K562 (cell line): ENCODE measurements at regions not wholly inside any gene's neighbourhood (a gene's known extent, or its start where the extent isn't known, plus 50 kb on each side); places are given as distances from the start of the nearest gene placed in this dataset.

Experiments used
- ATAC-seq: fragments of 200-7000 bp; cut with Tn5 transposase; 3 replicates; pipeline ENCODE4 v1.9.1; 2020; ENCODE audit warnings: moderate library complexity
- BruUV-seq: library from RNA; stranded (reverse); fragments of 400-500 nt; replicated peaks from 2 replicates; lab custom pipeline; 2021; lab: Mats Ljungman, UMichigan
- CTCF ChIA-PET: fragments of 300-600 bp; formaldehyde crosslinking; extraction: SDS; loops from one replicate; lab custom pipeline; 2021; ENCODE audit warnings: low intra/inter-chr PET ratio; lab: Yijun Ruan, JAX
- POLR2A ChIA-PET: fragments of 300-600, 350-650 bp; sonication (Branson Sonifier 250); formaldehyde crosslinking; extraction: SDS; loops from one replicate; lab custom pipeline; 2021; ENCODE audit warnings: antibody characterized with exemption, inconsistent platforms; lab: Yijun Ruan, JAX
- DNase-seq, 4 experiments: peaks; one replicate each; pipeline versions ENCODE4 v3.0.0 to v3.0.0-alpha.2; 2011 to 2018; ENCODE audit warnings: low spot score in 3 of 4, mixed read lengths in 3 of 4; ENCODE audit errors: extremely low read depth in 1 of 4
- FAIRE-seq: peaks from 2 replicates; lab custom pipeline; 2011; peaks lifted over from hg19 to GRCh38; lab: Jason Lieb, UNC
- H2AFZ ChIP-seq: 2 replicates; pipeline ENCODE4 v1.6.0; 2011; ENCODE audit warnings: low read depth, low read length, control low read depth, inconsistent platforms
- H3K27ac ChIP-seq: fragments of 200-600 bp; 3 replicates; pipeline ENCODE4 v1.8.0; 2011; ENCODE audit warnings: low read depth, mild to moderate bottlenecking, control low read depth, inconsistent platforms, low read length, moderate library complexity, mixed read lengths; ENCODE audit errors: extremely low read depth
- H3K27me3 ChIP-seq, 2 experiments: fragments of 300-600 bp in 1 of 2; 2 replicates in 1 of 2; 3 replicates in 1 of 2; pipeline versions ENCODE4 v1.6.0 to v1.8.0; 2011; ENCODE audit warnings: inconsistent platforms in 2 of 2, low read length in 2 of 2, mild to moderate bottlenecking in 1 of 2, mixed read lengths in 1 of 2, moderate library complexity in 1 of 2; ENCODE audit not compliant: control insufficient read depth in 2 of 2, insufficient read depth in 2 of 2
- H3K36me3 ChIP-seq: fragments of 300-600 bp; 3 replicates; pipeline ENCODE4 v1.8.0; 2011; ENCODE audit warnings: mild to moderate bottlenecking, low read length, inconsistent platforms; ENCODE audit not compliant: control insufficient read depth, insufficient read depth
- H3K4me1 ChIP-seq, 2 experiments: fragments of 200-600 bp in 1 of 2; replicated peaks in 1 of 2; 2 replicates in 1 of 2; 3 replicates in 1 of 2; pipeline versions ENCODE4 v1.5.1 to v1.8.0; 2011; ENCODE audit warnings: inconsistent platforms in 2 of 2, low read length in 2 of 2, mild to moderate bottlenecking in 1 of 2, mixed read lengths in 1 of 2, moderate library complexity in 1 of 2; ENCODE audit not compliant: control insufficient read depth in 2 of 2, insufficient read depth in 2 of 2
- H3K4me2 ChIP-seq: 2 replicates; pipeline ENCODE4 v1.6.1; 2011; ENCODE audit warnings: low read length, control low read depth, inconsistent platforms, mixed read lengths; ENCODE audit not compliant: insufficient read depth
- H3K4me3 ChIP-seq: fragments of 200-600 bp; sonication (generic), shearing (Covaris generic); 2 replicates; pipeline ENCODE4 v1.5.1; 2016; ENCODE audit warnings: control low read depth, inconsistent platforms
- H3K79me2 ChIP-seq: fragments of 200-600 bp; 3 replicates; pipeline ENCODE4 v1.8.0; 2011; ENCODE audit warnings: low read length, inconsistent platforms; ENCODE audit not compliant: control insufficient read depth, insufficient read depth
- H3K9ac ChIP-seq, 2 experiments: 2 replicates each; pipeline versions ENCODE4 v1.6.0 to v1.6.1; 2011; ENCODE audit warnings: low read depth in 2 of 2, low read length in 2 of 2, control low read depth in 1 of 2, inconsistent platforms in 1 of 2, mild to moderate bottlenecking in 1 of 2, mixed read lengths in 1 of 2; ENCODE audit not compliant: insufficient read depth in 1 of 2
- H3K9me1 ChIP-seq: one replicate; pipeline ENCODE4 v1.6.0; 2011; ENCODE audit warnings: inconsistent platforms, mild to moderate bottlenecking, low read length, moderate library complexity; ENCODE audit not compliant: control insufficient read depth, insufficient read depth
- H3K9me3 ChIP-seq: replicated peaks from 2 replicates; pipeline ENCODE4 v1.5.1; 2011; ENCODE audit warnings: low read depth, low read length, inconsistent platforms; ENCODE audit not compliant: control insufficient read depth, insufficient read depth
- H4K20me1 ChIP-seq: replicated peaks from 2 replicates; pipeline ENCODE4 v1.6.1; 2011; ENCODE audit warnings: low read length, inconsistent platforms, mixed read lengths; ENCODE audit not compliant: control insufficient read depth, insufficient read depth
- CCNT2 ChIP-seq: IDR thresholded peaks from 2 replicates; pipeline ENCODE4 v1.6.1; 2011; ENCODE audit warnings: borderline replicate concordance, low read depth, mild to moderate bottlenecking, moderate library complexity, mixed read lengths, low read length; ENCODE audit not compliant: insufficient read length; ENCODE audit errors: extremely low read depth
- CHD1 ChIP-seq: fragments of 200-600 bp; sonication (generic); IDR thresholded peaks from one replicate; pipeline ENCODE4 v1.6.1; 2012; ENCODE audit warnings: mild to moderate bottlenecking, moderate library complexity, low read length, inconsistent platforms
- DDX20 ChIP-seq: fragments of 450-650 bp; IDR thresholded peaks from 2 replicates; pipeline ENCODE4 v1.6.1; 2016; ENCODE audit warnings: missing genetic modification characterization, low read depth, mild to moderate bottlenecking, missing compliant biosample characterization, moderate library complexity
- E2F1 ChIP-seq: sonication (generic); formaldehyde crosslinking; IDR thresholded peaks from 2 replicates; pipeline ENCODE4 v1.8.1; 2023; ENCODE audit warnings: mild to moderate bottlenecking, missing genetic modification reagents, moderate library complexity
- FOSL1 ChIP-seq: fragments of 200-800 bp; sonication (Bioruptor generic); conservative IDR thresholded peaks from 2 replicates; pipeline ENCODE4 v1.6.1; 2016; ENCODE audit warnings: missing genetic modification characterization, missing compliant biosample characterization
- GATA2 ChIP-seq: sonication (generic); formaldehyde crosslinking; IDR thresholded peaks from 2 replicates; pipeline ENCODE4 v1.4.0; 2020; ENCODE audit warnings: mild to moderate bottlenecking, missing genetic modification reagents
- HMG20A ChIP-seq: fragments of 450-650 bp; formaldehyde crosslinking; conservative IDR thresholded peaks from 2 replicates; pipeline ENCODE4 v1.4.0; 2020; ENCODE audit warnings: mild to moderate bottlenecking, mixed read lengths
- KDM1A ChIP-seq, 2 experiments: fragments of 450-650 bp; IDR thresholded peaks; 2 replicates each; pipeline ENCODE4 v1.6.1; 2016; ENCODE audit warnings: mild to moderate bottlenecking in 2 of 2
- MAFF ChIP-seq: IDR thresholded peaks from 2 replicates; pipeline ENCODE4 v1.6.1; 2012; ENCODE audit warnings: low read length, improper control_type of control experiment
- MNT ChIP-seq, 2 experiments: fragments of 450-650 bp; conservative IDR thresholded peaks; 2 replicates each; pipeline ENCODE4 v1.6.1; 2017; ENCODE audit warnings: mild to moderate bottlenecking in 2 of 2, moderate library complexity in 2 of 2
- NCOA4 ChIP-seq: fragments of 450-650 bp; IDR thresholded peaks from 2 replicates; pipeline ENCODE4 v1.6.1; 2018; ENCODE audit warnings: mild to moderate bottlenecking; ENCODE audit not compliant: partially characterized antibody
- NELFE ChIP-seq: IDR thresholded peaks from 2 replicates; pipeline ENCODE4 v1.6.1; 2011; ENCODE audit warnings: mild to moderate bottlenecking; ENCODE audit not compliant: insufficient read depth, insufficient read length
- NFXL1 ChIP-seq: fragments of 450-650 bp; formaldehyde crosslinking; IDR thresholded peaks from 2 replicates; pipeline ENCODE4 v1.4.0; 2021; ENCODE audit warnings: mild to moderate bottlenecking
- NFYB ChIP-seq: IDR thresholded peaks from 2 replicates; pipeline ENCODE4 v1.6.1; 2011; ENCODE audit warnings: mild to moderate bottlenecking, moderate library complexity; ENCODE audit not compliant: insufficient read length; ENCODE audit errors: extremely low read depth
- PHF20 ChIP-seq: fragments of 450-650 bp; IDR thresholded peaks from 2 replicates; pipeline ENCODE4 v1.6.1; 2018; ENCODE audit not compliant: partially characterized antibody
- PURB ChIP-seq: sonication (generic); formaldehyde crosslinking; IDR thresholded peaks from 2 replicates; pipeline ENCODE4 v1.9.0; 2021; ENCODE audit warnings: low read depth, mild to moderate bottlenecking, missing genetic modification reagents
- SIN3B ChIP-seq: fragments of 450-650 bp; IDR thresholded peaks from 2 replicates; pipeline ENCODE4 v1.6.1; 2017; ENCODE audit warnings: low read depth, mild to moderate bottlenecking, moderate library complexity
- ZNF212 ChIP-seq: fragments of 450-650 bp; formaldehyde crosslinking; IDR thresholded peaks from 2 replicates; pipeline ENCODE4 v1.4.0; 2020; ENCODE audit warnings: mild to moderate bottlenecking
- ZNF3 ChIP-seq: fragments of 250-450 bp; sonication (Bioruptor Pico); IDR thresholded peaks from 2 replicates; pipeline ENCODE4 v1.5.0; 2021; ENCODE audit warnings: mild to moderate bottlenecking, moderate library complexity
- WGBS: fragments of 100-300 bp; shearing (Covaris generic); methylation state at CpG from one replicate; pipeline ENCODE4 v1.1.6; 2016; ENCODE audit warnings: low coverage, mixed read lengths; ENCODE audit not compliant: insufficient coverage; ENCODE audit errors: missing lambda C conversion rate; 5-methylcytosine and 5-hydroxymethylcytosine counted together
- in situ Hi-C: fragments of 300-500 bp; cut with MboI; formaldehyde crosslinking; loops from 4 replicates; pipeline ENCODE4 v1.15.0; 2018; ENCODE audit warnings: inconsistent platforms, mixed read lengths
- intact Hi-C: fragments of 100-400 bp; cut with micrococcal nuclease; formaldehyde crosslinking; loops from 2 replicates; pipeline ENCODE4 v1.14.2; 2022

- TF ChIP-seq PHF20: no peak
- TF ChIP-seq GATA2 (CRISPR knock-in tag): no peak
- TF ChIP-seq ZNF3 (CRISPR knock-in tag): no peak
- TF ChIP-seq NFXL1 (CRISPR knock-in tag): no peak
- no peak for TF ChIP-seq HMG20A (CRISPR knock-in tag)
- TF ChIP-seq NCOA4: no peak
- no peak for TF ChIP-seq PURB (CRISPR knock-in tag)
- no peak for TF ChIP-seq NFYB
- TF ChIP-seq DDX20 (tag): no peak
Measured at GRCh38 chr11:23569134-23569533, 708.9 kb upstream of the CCDC179 start (continued).

- no peak overlapping the region for H3K4me2 ChIP-seq
- in situ Hi-C loops: no loop called here
- ATAC-seq (no peak), DNase-seq (no peak), FAIRE-seq (no peak)
- ChIA-PET CTCF (no interaction called here), POLR2A (no interaction called here)
- no peaks in the 10 kb centered on the region for H3K36me3 ChIP-seq
- no TSS peak for BruUV-seq
- H2AFZ ChIP-seq: no peak overlapping the region
- H3K4me1 ChIP-seq: no peaks in the 10 kb centered on the region
- no peak overlapping the region for H3K27ac ChIP-seq
- H3K9me3 ChIP-seq: no peaks in the 10 kb centered on the region
- H3K4me3 ChIP-seq: no peak overlapping the region
- intact Hi-C loops: no loop called here
- no peaks in the 10 kb centered on the region for H4K20me1 ChIP-seq
- no peak overlapping the region for H3K9ac ChIP-seq
- no peaks in the 10 kb centered on the region for H3K79me2 ChIP-seq
- H3K27me3 ChIP-seq: no peaks in the 10 kb centered on the region
- WGBS: 3% methylated on average over 3 of the region's 3 CpGs
- H3K9me1 ChIP-seq: no peaks in the 10 kb centered on the region
- TF ChIP-seq E2F1 (CRISPR knock-in tag) (no peak), CHD1 (no peak), CCNT2 (no peak), FOSL1 (no peak), NELFE (no peak), MAFF (no peak), MNT (conservative IDR thresholded peaks at IDR 0.05) (no peak), SIN3B (no peak), ZNF212 (CRISPR knock-in tag) (no peak), KDM1A (IDR thresholded peaks at IDR 0.05) (no peak)
Measured at GRCh38 chr11:23569547-23569946, 709.3 kb upstream of the CCDC179 start.
